K562 (cell line): ENCODE measurements at regions not wholly inside any gene's neighbourhood (a gene's known extent, or its start where the extent isn't known, plus 50 kb on each side); places are given as distances from the start of the nearest gene placed in this dataset.

Source experiments
- ATAC-seq: fragments of 200-7000 bp; cut with Tn5 transposase; 3 replicates; pipeline ENCODE4 v1.9.1; 2020; ENCODE audit warnings: moderate library complexity
- BruUV-seq: library from RNA; stranded (reverse); fragments of 400-500 nt; replicated peaks from 2 replicates; lab custom pipeline; 2021; lab: Mats Ljungman, UMichigan
- CTCF ChIA-PET: fragments of 300-600 bp; formaldehyde crosslinking; extraction: SDS; loops from one replicate; lab custom pipeline; 2021; ENCODE audit warnings: low intra/inter-chr PET ratio; lab: Yijun Ruan, JAX
- POLR2A ChIA-PET: fragments of 300-600, 350-650 bp; sonication (Branson Sonifier 250); formaldehyde crosslinking; extraction: SDS; loops from one replicate; lab custom pipeline; 2021; ENCODE audit warnings: antibody characterized with exemption, inconsistent platforms; lab: Yijun Ruan, JAX
- DNase-seq, 4 experiments: peaks; one replicate each; pipeline versions ENCODE4 v3.0.0 to v3.0.0-alpha.2; 2011 to 2018; ENCODE audit warnings: low spot score in 3 of 4, mixed read lengths in 3 of 4; ENCODE audit errors: extremely low read depth in 1 of 4
- FAIRE-seq: peaks from 2 replicates; lab custom pipeline; 2011; peaks lifted over from hg19 to GRCh38; lab: Jason Lieb, UNC
- H2AFZ ChIP-seq: 2 replicates; pipeline ENCODE4 v1.6.0; 2011; ENCODE audit warnings: low read depth, low read length, control low read depth, inconsistent platforms
- H3K27ac ChIP-seq: fragments of 200-600 bp; 3 replicates; pipeline ENCODE4 v1.8.0; 2011; ENCODE audit warnings: low read depth, mild to moderate bottlenecking, control low read depth, inconsistent platforms, low read length, moderate library complexity, mixed read lengths; ENCODE audit errors: extremely low read depth
- H3K27me3 ChIP-seq, 2 experiments: fragments of 300-600 bp in 1 of 2; 2 replicates in 1 of 2; 3 replicates in 1 of 2; pipeline versions ENCODE4 v1.6.0 to v1.8.0; 2011; ENCODE audit warnings: inconsistent platforms in 2 of 2, low read length in 2 of 2, mild to moderate bottlenecking in 1 of 2, mixed read lengths in 1 of 2, moderate library complexity in 1 of 2; ENCODE audit not compliant: control insufficient read depth in 2 of 2, insufficient read depth in 2 of 2
- H3K36me3 ChIP-seq: fragments of 300-600 bp; 3 replicates; pipeline ENCODE4 v1.8.0; 2011; ENCODE audit warnings: mild to moderate bottlenecking, low read length, inconsistent platforms; ENCODE audit not compliant: control insufficient read depth, insufficient read depth
- H3K4me1 ChIP-seq, 2 experiments: fragments of 200-600 bp in 1 of 2; replicated peaks in 1 of 2; 2 replicates in 1 of 2; 3 replicates in 1 of 2; pipeline versions ENCODE4 v1.5.1 to v1.8.0; 2011; ENCODE audit warnings: inconsistent platforms in 2 of 2, low read length in 2 of 2, mild to moderate bottlenecking in 1 of 2, mixed read lengths in 1 of 2, moderate library complexity in 1 of 2; ENCODE audit not compliant: control insufficient read depth in 2 of 2, insufficient read depth in 2 of 2
- H3K4me2 ChIP-seq: 2 replicates; pipeline ENCODE4 v1.6.1; 2011; ENCODE audit warnings: low read length, control low read depth, inconsistent platforms, mixed read lengths; ENCODE audit not compliant: insufficient read depth
- H3K4me3 ChIP-seq: fragments of 200-600 bp; sonication (generic), shearing (Covaris generic); 2 replicates; pipeline ENCODE4 v1.5.1; 2016; ENCODE audit warnings: control low read depth, inconsistent platforms
- H3K79me2 ChIP-seq: fragments of 200-600 bp; 3 replicates; pipeline ENCODE4 v1.8.0; 2011; ENCODE audit warnings: low read length, inconsistent platforms; ENCODE audit not compliant: control insufficient read depth, insufficient read depth
- H3K9ac ChIP-seq, 2 experiments: 2 replicates each; pipeline versions ENCODE4 v1.6.0 to v1.6.1; 2011; ENCODE audit warnings: low read depth in 2 of 2, low read length in 2 of 2, control low read depth in 1 of 2, inconsistent platforms in 1 of 2, mild to moderate bottlenecking in 1 of 2, mixed read lengths in 1 of 2; ENCODE audit not compliant: insufficient read depth in 1 of 2
- H3K9me1 ChIP-seq: one replicate; pipeline ENCODE4 v1.6.0; 2011; ENCODE audit warnings: inconsistent platforms, mild to moderate bottlenecking, low read length, moderate library complexity; ENCODE audit not compliant: control insufficient read depth, insufficient read depth
- H3K9me3 ChIP-seq: replicated peaks from 2 replicates; pipeline ENCODE4 v1.5.1; 2011; ENCODE audit warnings: low read depth, low read length, inconsistent platforms; ENCODE audit not compliant: control insufficient read depth, insufficient read depth
- H4K20me1 ChIP-seq: replicated peaks from 2 replicates; pipeline ENCODE4 v1.6.1; 2011; ENCODE audit warnings: low read length, inconsistent platforms, mixed read lengths; ENCODE audit not compliant: control insufficient read depth, insufficient read depth
- CAMTA2 ChIP-seq: fragments of 250-450 bp; sonication (Bioruptor Pico); conservative IDR thresholded peaks from 2 replicates; pipeline ENCODE4 v1.5.1; 2022
- HMGN3 ChIP-seq: IDR thresholded peaks from 2 replicates; pipeline ENCODE4 v1.6.1; 2011; ENCODE audit warnings: borderline replicate concordance, low read depth, mild to moderate bottlenecking, mixed read lengths, low read length; ENCODE audit not compliant: insufficient read length; ENCODE audit errors: extremely low read depth
- SRF ChIP-seq, 2 experiments: fragments of 250-450, 450-650 bp in 1 of 2; sonication (Bioruptor Pico) in 1 of 2; sonication (generic) in 1 of 2; formaldehyde crosslinking; IDR thresholded peaks; 2 replicates each; pipeline versions ENCODE4 v1.5.0 to v1.5.1; 2020 to 2022; ENCODE audit warnings: mild to moderate bottlenecking in 1 of 2, missing genetic modification reagents in 1 of 2
- WGBS: fragments of 100-300 bp; shearing (Covaris generic); methylation state at CpG from one replicate; pipeline ENCODE4 v1.1.6; 2016; ENCODE audit warnings: low coverage, mixed read lengths; ENCODE audit not compliant: insufficient coverage; ENCODE audit errors: missing lambda C conversion rate; 5-methylcytosine and 5-hydroxymethylcytosine counted together
- in situ Hi-C: fragments of 300-500 bp; cut with MboI; formaldehyde crosslinking; loops from 4 replicates; pipeline ENCODE4 v1.15.0; 2018; ENCODE audit warnings: inconsistent platforms, mixed read lengths
- intact Hi-C: fragments of 100-400 bp; cut with micrococcal nuclease; formaldehyde crosslinking; loops from 2 replicates; pipeline ENCODE4 v1.14.2; 2022
- TF ChIP-seq, protein P1 (sequence below): fragments of 200-800 bp; sonication (Bioruptor generic); IDR thresholded peaks from 2 replicates; pipeline ENCODE4 v1.6.1; 2017; ENCODE audit warnings: missing genetic modification characterization, missing compliant biosample characterization
- TF ChIP-seq, protein P2 (sequence below), 2 experiments: fragments of 450-650 bp; IDR thresholded peaks; 2 replicates each; pipeline ENCODE4 v1.6.1; 2016; ENCODE audit warnings: mild to moderate bottlenecking in 2 of 2, borderline replicate concordance in 1 of 2, low read depth in 1 of 2, moderate library complexity in 1 of 2

GRCh38 chr6:26211963-26212362 is 124.7 kb downstream of the HFE start:
- DNase-seq = peak in 2 of 4 experiments; percentile 48 to 51
- ChIA-PET POLR2A (interaction anchor here (1.1 to 5.8 kb wide), 2 partner anchors 14 to 365 kb away, joined by 3 to 80 read pairs; a partner anchor contains a TSS), CTCF (interaction anchor here (0.9 kb wide), 1 partner anchor 23 kb away, joined by 3 read pairs; a partner anchor contains a TSS)
- intact Hi-C loops = loop anchor here (10.0 kb wide), 1 partner anchor 1437 kb away; the partner anchor contains the start of gene GMNN
- H3K4me2 ChIP-seq = no peak overlapping the region
- no peak overlapping the region for H2AFZ ChIP-seq
- H3K27me3 ChIP-seq = no peaks in the 10 kb centered on the region
- H3K4me3 ChIP-seq = no peak overlapping the region
- peaks cover 9% of the 10 kb centered on the region; the same call in 1 of the 3 replicates for H3K36me3 ChIP-seq
- H3K9me3 ChIP-seq = no peaks in the 10 kb centered on the region; the same call in 1 of the 2 replicates
- no peaks in the 10 kb centered on the region for H3K9me1 ChIP-seq
- peak; percentile 29 for FAIRE-seq
- peaks cover 18% of the 10 kb centered on the region for H4K20me1 ChIP-seq
- ATAC-seq = no peak
- H3K79me2 ChIP-seq = peaks cover 45% of the 10 kb centered on the region
- WGBS = 4% methylated on average over 1 of the region's 1 CpG
- H3K4me1 ChIP-seq = peaks cover 6 to 11% of the 10 kb centered on the region in 2 experiments; a peak in 3 of 5 replicates
- no peak overlapping the region for H3K9ac ChIP-seq
- in situ Hi-C loops = loop anchor here (25.0 kb wide), 1 partner anchor 1600 kb away; a partner anchor contains a TSS
- no TSS peak for BruUV-seq
- H3K27ac ChIP-seq = 0 out of 3 replicates have a peak overlapping the region, but pooled peaks have one; percentile 7
- TF ChIP-seq HMGN3 (no peak), CAMTA2 (CRISPR knock-in tag) (no peak; the same call in 1 of the 2 replicates), SRF (CRISPR knock-in tag; IDR thresholded peaks at IDR 0.05) (peak in 1 of 2 experiments; percentile 29; a peak in 1 of 4 replicates)
- TF ChIP-seq, protein P1, sequence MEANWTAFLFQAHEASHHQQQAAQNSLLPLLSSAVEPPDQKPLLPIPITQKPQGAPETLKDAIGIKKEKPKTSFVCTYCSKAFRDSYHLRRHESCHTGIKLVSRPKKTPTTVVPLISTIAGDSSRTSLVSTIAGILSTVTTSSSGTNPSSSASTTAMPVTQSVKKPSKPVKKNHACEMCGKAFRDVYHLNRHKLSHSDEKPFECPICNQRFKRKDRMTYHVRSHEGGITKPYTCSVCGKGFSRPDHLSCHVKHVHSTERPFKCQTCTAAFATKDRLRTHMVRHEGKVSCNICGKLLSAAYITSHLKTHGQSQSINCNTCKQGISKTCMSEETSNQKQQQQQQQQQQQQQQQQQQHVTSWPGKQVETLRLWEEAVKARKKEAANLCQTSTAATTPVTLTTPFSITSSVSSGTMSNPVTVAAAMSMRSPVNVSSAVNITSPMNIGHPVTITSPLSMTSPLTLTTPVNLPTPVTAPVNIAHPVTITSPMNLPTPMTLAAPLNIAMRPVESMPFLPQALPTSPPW (CRISPR knock-in tag) = 0 out of 2 replicates have a peak, but pooled peaks have one; percentile 22
- TF ChIP-seq, protein P2, sequence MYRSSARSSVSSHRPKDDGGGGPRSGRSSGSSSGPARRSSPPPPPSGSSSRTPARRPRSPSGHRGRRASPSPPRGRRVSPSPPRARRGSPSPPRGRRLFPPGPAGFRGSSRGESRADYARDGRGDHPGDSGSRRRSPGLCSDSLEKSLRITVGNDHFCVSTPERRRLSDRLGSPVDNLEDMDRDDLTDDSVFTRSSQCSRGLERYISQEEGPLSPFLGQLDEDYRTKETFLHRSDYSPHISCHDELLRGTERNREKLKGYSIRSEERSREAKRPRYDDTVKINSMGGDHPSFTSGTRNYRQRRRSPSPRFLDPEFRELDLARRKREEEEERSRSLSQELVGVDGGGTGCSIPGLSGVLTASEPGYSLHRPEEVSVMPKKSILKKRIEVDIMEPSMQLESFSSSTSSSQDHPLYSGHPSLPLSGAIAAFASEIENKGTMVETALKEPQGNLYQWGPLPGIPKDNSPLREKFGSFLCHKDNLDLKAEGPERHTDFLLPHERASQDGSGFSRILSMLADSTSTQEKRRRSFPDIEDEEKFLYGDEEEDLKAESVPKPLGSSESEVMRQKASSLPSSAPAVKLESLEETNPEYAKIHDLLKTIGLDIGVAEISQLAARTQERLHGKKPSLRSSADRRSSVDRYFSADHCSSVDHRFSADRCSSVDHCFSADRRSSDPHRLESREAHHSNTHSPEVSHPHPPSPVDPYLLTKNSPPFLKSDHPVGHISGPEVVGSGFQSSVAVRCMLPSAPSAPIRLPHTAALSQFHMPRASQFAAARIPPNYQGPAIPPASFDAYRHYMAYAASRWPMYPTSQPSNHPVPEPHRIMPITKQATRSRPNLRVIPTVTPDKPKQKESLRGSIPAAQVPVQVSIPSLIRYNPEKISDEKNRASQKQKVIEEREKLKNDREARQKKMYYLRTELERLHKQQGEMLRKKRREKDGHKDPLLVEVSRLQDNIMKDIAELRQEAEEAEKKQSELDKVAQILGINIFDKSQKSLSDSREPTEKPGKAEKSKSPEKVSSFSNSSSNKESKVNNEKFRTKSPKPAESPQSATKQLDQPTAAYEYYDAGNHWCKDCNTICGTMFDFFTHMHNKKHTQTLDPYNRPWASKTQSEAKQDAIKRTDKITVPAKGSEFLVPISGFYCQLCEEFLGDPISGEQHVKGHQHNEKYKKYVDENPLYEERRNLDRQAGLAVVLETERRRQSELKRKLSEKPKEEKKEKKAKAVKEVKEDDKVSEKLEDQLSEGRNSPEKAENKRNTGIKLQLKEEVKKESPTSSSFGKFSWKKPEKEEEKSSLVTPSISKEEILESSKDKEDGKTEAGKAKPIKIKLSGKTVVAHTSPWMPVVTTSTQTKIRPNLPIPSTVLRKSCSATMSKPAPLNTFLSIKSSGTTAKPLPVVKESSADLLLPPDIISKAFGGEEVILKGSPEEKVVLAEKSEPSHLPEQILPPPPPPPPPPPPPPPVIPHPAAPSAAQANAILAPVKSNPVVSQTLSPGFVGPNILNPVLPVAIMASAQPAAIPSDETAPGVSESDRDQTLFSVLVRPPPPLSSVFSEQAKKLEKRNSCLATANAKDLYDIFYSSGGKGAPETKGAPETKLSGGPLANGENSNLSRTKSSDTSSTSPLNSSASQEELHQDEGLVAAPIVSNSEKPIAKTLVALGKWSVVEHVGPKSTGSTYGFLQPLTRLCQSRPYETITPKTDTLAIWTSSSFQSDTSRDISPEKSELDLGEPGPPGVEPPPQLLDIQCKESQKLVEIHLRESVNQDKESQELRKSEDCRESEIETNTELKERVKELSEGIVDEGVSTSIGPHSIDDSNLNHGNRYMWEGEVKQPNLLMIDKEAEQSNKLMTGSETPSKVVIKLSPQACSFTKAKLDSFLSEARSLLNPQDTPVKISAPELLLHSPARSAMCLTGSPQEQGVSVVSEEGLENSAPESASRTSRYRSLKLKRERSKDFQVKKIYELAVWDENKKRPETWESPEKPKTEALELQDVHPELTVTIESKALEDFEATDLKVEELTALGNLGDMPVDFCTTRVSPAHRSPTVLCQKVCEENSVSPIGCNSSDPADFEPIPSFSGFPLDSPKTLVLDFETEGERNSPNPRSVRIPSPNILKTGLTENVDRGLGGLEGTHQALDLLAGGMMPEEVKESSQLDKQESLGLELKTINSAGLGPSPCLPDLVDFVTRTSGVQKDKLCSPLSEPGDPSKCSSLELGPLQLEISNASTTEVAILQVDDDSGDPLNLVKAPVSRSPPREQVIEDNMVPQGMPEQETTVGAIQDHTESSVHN (IDR thresholded peaks at IDR 0.05; ENCODE audit: borderline replicate concordance in 1 of 2, low read depth in 1 of 2) = peak in 1 of 2 experiments; percentile 49; a peak in 1 of 4 replicates
